K562 (cell line): ENCODE measurements at regions not wholly inside any gene's neighbourhood (a gene's known extent, or its start where the extent isn't known, plus 50 kb on each side); places are given as distances from the start of the nearest gene placed in this dataset.

Source experiments
- BRD9 ChIP-seq: fragments of 450-650 bp; IDR thresholded peaks from 2 replicates; pipeline ENCODE4 v1.6.1; 2018; ENCODE audit warnings: low read depth; ENCODE audit not compliant: partially characterized antibody
- JUND ChIP-seq, 2 experiments: IDR thresholded peaks; 2 replicates in 1 of 2; 3 replicates in 1 of 2; pipeline ENCODE4 v1.6.1; 2011; ENCODE audit warnings: borderline replicate concordance in 2 of 2, low read depth in 2 of 2, low read length in 2 of 2, improper control_type of control experiment in 1 of 2, missing biosample characterization in 1 of 2, missing genetic modification characterization in 1 of 2, missing genetic modification reagents in 1 of 2
- KDM5B ChIP-seq: fragments of 200-600 bp; sonication (generic); IDR thresholded peaks from 2 replicates; pipeline ENCODE4 v1.6.1; 2012; ENCODE audit warnings: low read depth, mild to moderate bottlenecking, moderate library complexity, low read length, control low read depth, inconsistent platforms; ENCODE audit not compliant: insufficient replicate concordance
- NFE2 ChIP-seq: IDR thresholded peaks from 2 replicates; pipeline ENCODE4 v1.6.1; 2014; ENCODE audit warnings: antibody characterized with exemption, low read depth
- NFE2L1 ChIP-seq: fragments of 450-650 bp; IDR thresholded peaks from 2 replicates; pipeline ENCODE4 v1.6.1; 2016; ENCODE audit warnings: missing genetic modification characterization, low read depth, mild to moderate bottlenecking, missing compliant biosample characterization, moderate library complexity, borderline replicate concordance
- POLR3A ChIP-seq: IDR thresholded peaks from 2 replicates; pipeline ENCODE4 v1.6.1; 2011; ENCODE audit warnings: borderline replicate concordance, mild to moderate bottlenecking, moderate library complexity; ENCODE audit not compliant: insufficient read length, insufficient read depth; ENCODE audit errors: extremely low read depth
- PTTG1 ChIP-seq: fragments of 450-650 bp; IDR thresholded peaks from 2 replicates; pipeline ENCODE4 v1.6.1; 2016; ENCODE audit warnings: low read depth, mild to moderate bottlenecking, missing genetic modification characterization, missing compliant biosample characterization
- RBM17 ChIP-seq: fragments of 200-400 bp; formaldehyde crosslinking; IDR thresholded peaks from 2 replicates; pipeline ENCODE4 v1.6.1; 2017; ENCODE audit warnings: low read depth, mild to moderate bottlenecking, low read length, borderline replicate concordance
- RCOR1 ChIP-seq, 2 experiments: IDR thresholded peaks; 2 replicates each; pipeline ENCODE4 v1.6.1; 2012; ENCODE audit warnings: low read depth in 2 of 2, low read length in 2 of 2, borderline replicate concordance in 1 of 2, improper control_type of control experiment in 1 of 2
- SMAD4 ChIP-seq: fragments of 250-450 bp; sonication (Bioruptor Pico); conservative IDR thresholded peaks from 2 replicates; pipeline ENCODE4 v1.8.0; 2021; ENCODE audit warnings: inconsistent platforms, mild to moderate bottlenecking, moderate library complexity
- TCF3 ChIP-seq: sonication (generic); formaldehyde crosslinking; IDR thresholded peaks from 2 replicates; pipeline ENCODE4 v1.4.0; 2020; ENCODE audit warnings: mild to moderate bottlenecking, missing genetic modification reagents
- TCF7 ChIP-seq: sonication (generic); IDR thresholded peaks from 2 replicates; pipeline ENCODE4 v1.6.1; 2016; ENCODE audit warnings: antibody characterized with exemption, borderline replicate concordance
- ZNF407 ChIP-seq: fragments of 450-650 bp; IDR thresholded peaks from 2 replicates; pipeline ENCODE4 v1.6.1; 2016; ENCODE audit warnings: low read depth
- ZNF436 ChIP-seq: fragments of 250-450, 450-650 bp; sonication (Bioruptor Pico); formaldehyde crosslinking; IDR thresholded peaks from 2 replicates; pipeline ENCODE4 v1.7.0; 2020; ENCODE audit warnings: mild to moderate bottlenecking
- ZNF717 ChIP-seq: fragments of 250-450 bp; sonication (Bioruptor Pico); IDR thresholded peaks from 2 replicates; pipeline ENCODE4 v1.5.0; 2021
- ZNF766 ChIP-seq: fragments of 200-800 bp; sonication (Bioruptor generic); conservative IDR thresholded peaks from 2 replicates; pipeline ENCODE4 v1.6.1; 2016; ENCODE audit warnings: missing genetic modification characterization, missing compliant biosample characterization
- TF ChIP-seq, protein P1 (sequence below): fragments of 450-650 bp; formaldehyde crosslinking; IDR thresholded peaks from 2 replicates; pipeline ENCODE4 v1.4.0; 2020; ENCODE audit warnings: mild to moderate bottlenecking, moderate library complexity

DNA sequence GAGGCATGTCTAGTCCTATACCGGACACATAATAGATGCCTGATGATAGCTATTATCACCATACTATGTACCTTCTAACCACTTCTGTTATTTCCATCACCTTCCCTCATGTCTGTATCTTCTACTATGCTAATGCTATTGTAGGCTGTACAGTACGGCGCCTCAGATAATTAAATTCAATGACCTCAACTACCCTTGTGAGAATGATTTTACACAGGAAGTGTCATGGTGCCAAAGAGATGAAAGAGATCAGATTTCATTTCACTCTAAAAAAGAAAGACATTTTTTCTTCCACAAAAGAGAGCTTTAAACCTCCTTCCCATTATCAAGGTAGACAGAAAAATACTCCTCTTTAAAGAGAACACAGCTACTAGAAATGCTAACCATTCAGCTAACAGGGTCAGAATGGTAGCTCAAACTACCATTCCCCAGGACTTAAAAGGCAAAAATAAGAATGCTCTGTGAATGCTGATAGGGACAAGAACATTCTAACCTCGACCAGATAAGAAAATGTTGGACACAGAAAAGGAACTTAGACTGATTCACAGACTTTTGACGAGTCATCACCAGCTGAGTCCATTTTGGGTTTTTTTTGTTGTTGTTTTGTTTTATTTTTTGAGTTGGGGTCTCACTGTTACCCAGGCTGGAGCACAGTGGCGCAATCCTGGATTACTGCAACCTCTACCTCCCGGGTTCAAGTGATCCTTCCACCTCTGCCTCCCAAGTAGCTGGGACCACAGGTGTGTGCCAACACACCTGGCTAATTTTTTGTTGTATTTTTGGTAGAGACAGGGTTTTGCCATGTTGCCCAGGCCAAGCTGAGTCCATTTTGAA, 99.2 kb upstream of the RAPGEF2 start (continued):
- TF ChIP-seq ZNF407: no peak
- 0 out of 2 replicates have a peak, but pooled peaks have one; percentile 5 for TF ChIP-seq NFE2L1 (tag)
- peak; percentile 69 for TF ChIP-seq SMAD4 (CRISPR knock-in tag)
- no peak for TF ChIP-seq KDM5B
- no peak for TF ChIP-seq ZNF717 (CRISPR knock-in tag)
- TF ChIP-seq NFE2: peak; percentile 91
- peak; percentile 54; the same call in 1 of the 2 replicates for TF ChIP-seq ZNF766 (CRISPR knock-in tag)
- TF ChIP-seq POLR3A: no peak
- TF ChIP-seq RCOR1 (IDR thresholded peaks at IDR 0.05; ENCODE audit: borderline replicate concordance in 1 of 2, low read depth in 2 of 2, low read length in 2 of 2): peak in 1 of 2 experiments; percentile 49; a peak in 1 of 4 replicates
- peak; percentile 78 for TF ChIP-seq TCF3 (CRISPR knock-in tag)
- TF ChIP-seq, protein P1, sequence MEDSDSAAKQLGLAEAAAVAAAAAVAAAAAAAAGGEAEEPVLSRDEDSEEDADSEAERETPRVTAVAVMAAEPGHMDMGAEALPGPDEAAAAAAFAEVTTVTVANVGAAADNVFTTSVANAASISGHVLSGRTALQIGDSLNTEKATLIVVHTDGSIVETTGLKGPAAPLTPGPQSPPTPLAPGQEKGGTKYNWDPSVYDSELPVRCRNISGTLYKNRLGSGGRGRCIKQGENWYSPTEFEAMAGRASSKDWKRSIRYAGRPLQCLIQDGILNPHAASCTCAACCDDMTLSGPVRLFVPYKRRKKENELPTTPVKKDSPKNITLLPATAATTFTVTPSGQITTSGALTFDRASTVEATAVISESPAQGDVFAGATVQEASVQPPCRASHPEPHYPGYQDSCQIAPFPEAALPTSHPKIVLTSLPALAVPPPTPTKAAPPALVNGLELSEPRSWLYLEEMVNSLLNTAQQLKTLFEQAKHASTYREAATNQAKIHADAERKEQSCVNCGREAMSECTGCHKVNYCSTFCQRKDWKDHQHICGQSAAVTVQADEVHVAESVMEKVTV: 0 out of 2 replicates have a peak, but pooled peaks have one; percentile 14
- TF ChIP-seq ZNF436 (CRISPR knock-in tag): no peak
- peak; percentile 49; the same call in 1 of the 2 replicates for TF ChIP-seq PTTG1 (tag)
- TF ChIP-seq BRD9: peak; percentile 79
- peak; percentile 72 for TF ChIP-seq JUND (IDR thresholded peaks at IDR 0.05; ENCODE audit: borderline replicate concordance, low read depth, low read length)
- TF ChIP-seq JUND (tag; IDR thresholded peaks at IDR 0.05; ENCODE audit: borderline replicate concordance, low read depth, low read length): peak; percentile 68; the same call in 2 of the 3 replicates
- TF ChIP-seq TCF7: no peak
- no peak for TF ChIP-seq RBM17
